Mesendoderm (in vitro differentiated cells): ENCODE measurements at regions not wholly inside any gene's neighbourhood (a gene's known extent, or its start where the extent isn't known, plus 50 kb on each side); places are given as distances from the start of the nearest gene placed in this dataset.
A peak's percentile ranks its signal among the peaks of the same experiment; 100 is the strongest.

ENCODE experiments used
- DNase-seq: peaks from one replicate; pipeline ENCODE4 v3.0.0; 2013
- H2AK5ac ChIP-seq: 2 replicates; pipeline ENCODE4 v1.6.1; 2013; ENCODE audit warnings: low read length, inconsistent platforms
- H2BK120ac ChIP-seq: 2 replicates; pipeline ENCODE4 v1.6.1; 2013; ENCODE audit warnings: low read depth, mild to moderate bottlenecking, low read length, moderate library complexity, mixed read lengths
- H2BK15ac ChIP-seq: replicated peaks from 2 replicates; pipeline ENCODE4 v1.6.1; 2013; ENCODE audit warnings: low read depth, mild to moderate bottlenecking, moderate library complexity
- H2BK5ac ChIP-seq: 2 replicates; pipeline ENCODE4 v1.6.1; 2013; ENCODE audit warnings: low read length, inconsistent platforms
- H3K18ac ChIP-seq: 2 replicates; pipeline ENCODE4 v1.6.1; 2013; ENCODE audit warnings: mild to moderate bottlenecking, low read length, mixed read lengths
- H3K23ac ChIP-seq: one replicate; pipeline ENCODE4 v1.6.1; 2013; ENCODE audit warnings: low read length
- H3K27ac ChIP-seq: 2 replicates; pipeline ENCODE4 v1.5.1; 2013; ENCODE audit warnings: low read depth, mild to moderate bottlenecking, inconsistent platforms, low read length, moderate library complexity
- H3K27me3 ChIP-seq: 2 replicates; pipeline ENCODE4 v1.6.1; 2013; ENCODE audit warnings: low read length, control low read depth, mild to moderate bottlenecking, inconsistent platforms; ENCODE audit not compliant: insufficient read depth, poor library complexity
- H3K36me3 ChIP-seq: 2 replicates; pipeline ENCODE4 v1.6.1; 2013; ENCODE audit warnings: low read length, inconsistent platforms; ENCODE audit not compliant: control insufficient read depth, insufficient read depth
- H3K4ac ChIP-seq: one replicate; pipeline ENCODE4 v1.6.1; 2013; ENCODE audit warnings: low read depth, mild to moderate bottlenecking, low read length, moderate library complexity
- H3K4me1 ChIP-seq: 2 replicates; pipeline ENCODE4 v1.6.1; 2013; ENCODE audit warnings: low read depth, low read length, inconsistent platforms; ENCODE audit not compliant: control insufficient read depth
- H3K4me2 ChIP-seq: 2 replicates; pipeline ENCODE4 v1.6.1; 2013; ENCODE audit warnings: low read length
- H3K4me3 ChIP-seq: 2 replicates; pipeline ENCODE4 v1.5.1; 2013; ENCODE audit warnings: mild to moderate bottlenecking, low read length
- H3K56ac ChIP-seq: one replicate; pipeline ENCODE4 v1.6.1; 2013; ENCODE audit warnings: low read length
- H3K79me1 ChIP-seq: 2 replicates; pipeline ENCODE4 v1.6.1; 2013; ENCODE audit warnings: low read length, inconsistent platforms
- H3K79me2 ChIP-seq: 2 replicates; pipeline ENCODE4 v1.6.1; 2013; ENCODE audit warnings: mild to moderate bottlenecking, low read length; ENCODE audit not compliant: control insufficient read depth, insufficient read depth
- H3K9ac ChIP-seq: 2 replicates; pipeline ENCODE4 v1.6.1; 2013; ENCODE audit warnings: low read length, inconsistent platforms
- H4K5ac ChIP-seq: one replicate; pipeline ENCODE4 v1.6.1; 2013; ENCODE audit warnings: low read length
- H4K8ac ChIP-seq: one replicate; pipeline ENCODE4 v1.6.1; 2013; ENCODE audit warnings: low read depth, mild to moderate bottlenecking, control low read depth, low read length, moderate library complexity
- WGBS: extraction: QIAGEN DNeasy Blood & Tissue Kit; methylation state at CpG from one replicate; pipeline ENCODE4 v1.1.7; 2013; ENCODE audit warnings: low lambda C conversion rate, missing lambda C conversion rate; ENCODE audit not compliant: insufficient coverage; ENCODE audit errors: extremely low coverage; 5-methylcytosine and 5-hydroxymethylcytosine counted together

GRCh38 chr2:48838029-48838428 is 82.5 kb upstream of the LHCGR start:
- no peak overlapping the region for H3K27ac ChIP-seq

GRCh38 chr2:48829569-48829968 is 74.0 kb upstream of the LHCGR start:
- Histone ChIP-seq H3K4me1 (no peaks in the 10 kb centered on the region), H3K79me1 (no peaks in the 10 kb centered on the region), H3K56ac (no peak overlapping the region), H3K4me3 (no peak overlapping the region), H3K4me2 (no peak overlapping the region), H3K79me2 (no peaks in the 10 kb centered on the region), H3K36me3 (no peaks in the 10 kb centered on the region), H3K18ac (no peak overlapping the region), H3K4ac (no peak overlapping the region), H2AK5ac (no peak overlapping the region), H2BK5ac (no peak overlapping the region), H2BK15ac (no peak overlapping the region), H4K5ac (no peak overlapping the region), H4K8ac (no peak overlapping the region), H3K23ac (no peak overlapping the region), H2BK120ac (no peak overlapping the region), H3K27ac (no peak overlapping the region), H3K27me3 (no peaks in the 10 kb centered on the region), H3K9ac (no peak overlapping the region)
- DNase-seq = no peak

More at GRCh38 chr2:48838029-48838428, 82.5 kb upstream of the LHCGR start:
- Histone ChIP-seq H3K4me3 (no peak overlapping the region), H2BK5ac (no peak overlapping the region), H3K18ac (no peak overlapping the region), H2BK120ac (no peak overlapping the region), H4K5ac (no peak overlapping the region), H2AK5ac (no peak overlapping the region), H3K4me2 (no peak overlapping the region), H3K79me1 (no peaks in the 10 kb centered on the region), H3K79me2 (no peaks in the 10 kb centered on the region), H3K4ac (no peak overlapping the region), H3K27me3 (no peaks in the 10 kb centered on the region), H3K36me3 (no peaks in the 10 kb centered on the region), H3K56ac (no peak overlapping the region), H3K23ac (no peak overlapping the region), H3K9ac (no peak overlapping the region), H2BK15ac (no peak overlapping the region), H4K8ac (no peak overlapping the region), H3K4me1 (no peaks in the 10 kb centered on the region)
- WGBS = no CpG with 5 or more reads among the region's 2 CpGs
- DNase-seq = no peak

GRCh38 chr2:48829036-48829435 is 73.5 kb upstream of the LHCGR start:
- no peak for DNase-seq
- Histone ChIP-seq H3K27ac (no peak overlapping the region), H4K8ac (no peak overlapping the region), H2AK5ac (no peak overlapping the region), H3K4me2 (no peak overlapping the region), H2BK5ac (no peak overlapping the region), H3K27me3 (no peaks in the 10 kb centered on the region), H3K79me1 (no peaks in the 10 kb centered on the region), H3K4me1 (no peaks in the 10 kb centered on the region), H2BK120ac (no peak overlapping the region), H3K56ac (no peak overlapping the region), H3K79me2 (no peaks in the 10 kb centered on the region), H3K18ac (no peak overlapping the region), H3K23ac (no peak overlapping the region), H3K36me3 (no peaks in the 10 kb centered on the region), H4K5ac (no peak overlapping the region), H2BK15ac (no peak overlapping the region), H3K4me3 (no peak overlapping the region), H3K4ac (no peak overlapping the region), H3K9ac (no peak overlapping the region)

GRCh38 chr2:48826986-48827385 is 71.5 kb upstream of the LHCGR start:
- H3K4ac ChIP-seq = no peak overlapping the region
- no peaks in the 10 kb centered on the region for H3K79me1 ChIP-seq
- H3K27ac ChIP-seq = no peak overlapping the region
- H3K27me3 ChIP-seq = no peaks in the 10 kb centered on the region
- no peak overlapping the region for H3K4me3 ChIP-seq
- H3K4me2 ChIP-seq = no peak overlapping the region
- no peak overlapping the region for H3K18ac ChIP-seq
- no peak overlapping the region for H2BK15ac ChIP-seq
- H2BK5ac ChIP-seq = no peak overlapping the region
- no peaks in the 10 kb centered on the region for H3K36me3 ChIP-seq
- H3K79me2 ChIP-seq = no peaks in the 10 kb centered on the region
- H3K4me1 ChIP-seq = no peaks in the 10 kb centered on the region
- H3K9ac ChIP-seq = no peak overlapping the region
- no peak overlapping the region for H2BK120ac ChIP-seq
- no CpG with 5 or more reads among the region's 4 CpGs for WGBS
- no peak overlapping the region for H3K23ac ChIP-seq
- no peak overlapping the region for H3K56ac ChIP-seq
- no peak overlapping the region for H2AK5ac ChIP-seq
- H4K8ac ChIP-seq = no peak overlapping the region
- DNase-seq = no peak
- no peak overlapping the region for H4K5ac ChIP-seq

- Histone ChIP-seq H3K18ac (no peak overlapping the region), H2BK5ac (no peak overlapping the region), H3K4me2 (no peak overlapping the region), H3K27me3 (no peaks in the 10 kb centered on the region), H3K9ac (no peak overlapping the region), H3K36me3 (no peaks in the 10 kb centered on the region), H4K5ac (no peak overlapping the region), H2AK5ac (no peak overlapping the region), H4K8ac (no peak overlapping the region), H2BK15ac (no peak overlapping the region), H2BK120ac (no peak overlapping the region), H3K79me2 (no peaks in the 10 kb centered on the region), H3K4me3 (no peak overlapping the region), H3K79me1 (no peaks in the 10 kb centered on the region), H3K4me1 (no peaks in the 10 kb centered on the region), H3K56ac (no peak overlapping the region), H3K23ac (peak overlapping the region; percentile 4), H3K27ac (no peak overlapping the region), H3K4ac (no peak overlapping the region)
- no CpG with 5 or more reads among the region's 3 CpGs for WGBS
- DNase-seq = peak; percentile 53
Measured at GRCh38 chr2:48824116-48824515, 68.6 kb upstream of the LHCGR start.

- H2BK120ac ChIP-seq = no peak overlapping the region
- no peaks in the 10 kb centered on the region for H3K4me1 ChIP-seq
- H3K56ac ChIP-seq = no peak overlapping the region
- no peak overlapping the region for H3K9ac ChIP-seq
- no peak overlapping the region for H4K5ac ChIP-seq
- no peak overlapping the region for H2BK5ac ChIP-seq
- H4K8ac ChIP-seq = no peak overlapping the region
- DNase-seq = peak; percentile 31
- no peaks in the 10 kb centered on the region for H3K27me3 ChIP-seq
- H3K4me2 ChIP-seq = no peak overlapping the region
- H3K4ac ChIP-seq = no peak overlapping the region
- no peak overlapping the region for H3K27ac ChIP-seq
- WGBS = no CpG with 5 or more reads among the region's 2 CpGs
- H3K4me3 ChIP-seq = no peak overlapping the region
- H3K36me3 ChIP-seq = no peaks in the 10 kb centered on the region
- H3K79me2 ChIP-seq = no peaks in the 10 kb centered on the region
- H3K79me1 ChIP-seq = no peaks in the 10 kb centered on the region
- no peak overlapping the region for H3K23ac ChIP-seq
- H3K18ac ChIP-seq = no peak overlapping the region
- H2AK5ac ChIP-seq = no peak overlapping the region
- no peak overlapping the region for H2BK15ac ChIP-seq
Measured at GRCh38 chr2:48819206-48819735, 63.7 kb upstream of the LHCGR start.
